GM13977 (cell line): ENCODE measurements at regions not wholly inside any gene's neighbourhood (a gene's known extent, or its start where the extent isn't known, plus 50 kb on each side); places are given as distances from the start of the nearest gene placed in this dataset.

Source experiments
- DNase-seq: peaks from one replicate; pipeline ENCODE4 v3.0.0; 2012; ENCODE audit warnings: low spot score
- CTCF ChIP-seq: IDR thresholded peaks from 2 replicates; pipeline ENCODE4 v1.5.1; 2012; ENCODE audit warnings: mild to moderate bottlenecking, control low read depth; ENCODE audit not compliant: insufficient read depth; ENCODE audit errors: extremely low read depth, missing control alignments
- in situ Hi-C: fragments of 300-500 bp; cut with MboI; formaldehyde crosslinking; loops from one replicate; pipeline ENCODE4 v1.12.0; 2022; ENCODE audit warnings: low sequenced_read_pairs, low pct_unique_long_range_greater_than_20kb, mixed read lengths, inconsistent platforms; ENCODE audit not compliant: unreplicated experiment

GRCh38 chr21:39088831-39089380, 94.3 kb downstream of the PSMG1 start:
- in situ Hi-C loops: no loop called here
- DNase-seq: no peak
- no peak for TF ChIP-seq CTCF

GRCh38 chr21:39088031-39088370, 95.2 kb downstream of the PSMG1 start:
- TF ChIP-seq CTCF: no peak
- in situ Hi-C loops: no loop called here
- DNase-seq: no peak

GRCh38 chr21:39087238-39088030, 95.8 kb downstream of the PSMG1 start:
- in situ Hi-C loops: no loop called here
- TF ChIP-seq CTCF: no peak
- no peak for DNase-seq

- TF ChIP-seq CTCF: peak; percentile 25
These were observed 96.7 kb downstream of the PSMG1 start for GRCh38 chr21:39086547-39086946.

GRCh38 chr21:39085843-39086405, 97.3 kb downstream of the PSMG1 start:
- in situ Hi-C loops: no loop called here
- TF ChIP-seq CTCF: no peak
- no peak for DNase-seq

More at GRCh38 chr21:39086547-39086946, 96.7 kb downstream of the PSMG1 start:
- in situ Hi-C loops: no loop called here
- DNase-seq: no peak

GRCh38 chr21:39084979-39085729, 98.1 kb downstream of the PSMG1 start:
- no peak for TF ChIP-seq CTCF
- DNase-seq: no peak
- in situ Hi-C loops: no loop called here
